GM12878 (cell line): ENCODE measurements at regions not wholly inside any gene's neighbourhood (a gene's known extent, or its start where the extent isn't known, plus 50 kb on each side); places are given as distances from the start of the nearest gene placed in this dataset.

Source experiments
- ATAC-seq: fragments of 200-7000 bp; cut with Tn5 transposase; 3 replicates; pipeline ENCODE4 v1.9.1; 2020; ENCODE audit warnings: mild to moderate bottlenecking, moderate library complexity
- BruUV-seq: library from RNA; stranded (reverse); fragments of 400-500 nt; replicated peaks from 2 replicates; lab custom pipeline; 2021; lab: Mats Ljungman, UMichigan
- CTCF ChIA-PET: fragments of 300-600 bp; sonication (Branson Sonifier 250); formaldehyde crosslinking; extraction: SDS; loops from one replicate; lab custom pipeline; 2021; ENCODE audit warnings: inconsistent platforms; lab: Yijun Ruan, JAX
- POLR2A ChIA-PET: fragments of 350-600 bp; formaldehyde crosslinking; extraction: SDS; loops from one replicate; lab custom pipeline; 2021; ENCODE audit warnings: inconsistent platforms; lab: Charles Lee
- RAD21 ChIA-PET: fragments of 300-600 bp; sonication (Branson Sonifier 250); formaldehyde crosslinking; loops from one replicate; lab custom pipeline; 2023; ENCODE audit warnings: antibody characterized with exemption; ENCODE audit not compliant: unreplicated experiment; lab: Charles Lee
- SMC1A ChIA-PET: fragments of 300-600 bp; sonication (Branson Sonifier 250); formaldehyde crosslinking; loops from one replicate; lab custom pipeline; 2023; ENCODE audit not compliant: unreplicated experiment, uncharacterized antibody; lab: Charles Lee
- DNase-seq: peaks from one replicate; pipeline ENCODE4 v3.0.0-alpha.2; 2011; ENCODE audit warnings: low read depth, low spot score
- FAIRE-seq: peaks from 3 replicates; lab custom pipeline; 2011; peaks lifted over from hg19 to GRCh38; lab: Jason Lieb, UNC
- H2AFZ ChIP-seq: 2 replicates; pipeline ENCODE4 v1.6.0; 2011; ENCODE audit warnings: low read depth, low read length, control low read depth; ENCODE audit not compliant: control insufficient read depth
- H3K27ac ChIP-seq: 2 replicates; pipeline ENCODE4 v1.5.1; 2011; ENCODE audit warnings: control low read depth; ENCODE audit not compliant: control insufficient read depth, insufficient read depth
- H3K27me3 ChIP-seq, 2 experiments: replicated peaks in 1 of 2; 2 replicates each; pipeline versions ENCODE4 v1.6.0 to v1.6.1; 2011; ENCODE audit warnings: low read length in 1 of 2; ENCODE audit not compliant: control insufficient read depth in 2 of 2, insufficient read depth in 2 of 2
- H3K36me3 ChIP-seq, 2 experiments: 2 replicates each; pipeline ENCODE4 v1.5.1; 2011; ENCODE audit warnings: low read length in 1 of 2; ENCODE audit not compliant: control insufficient read depth in 2 of 2, insufficient read depth in 2 of 2
- H3K4me1 ChIP-seq: 2 replicates; pipeline ENCODE4 v1.6.1; 2011; ENCODE audit warnings: mild to moderate bottlenecking, low read length, moderate library complexity, mixed read lengths; ENCODE audit not compliant: control insufficient read depth, insufficient read depth
- H3K4me2 ChIP-seq: 2 replicates; pipeline ENCODE4 v1.6.0; 2011; ENCODE audit warnings: control low read depth; ENCODE audit not compliant: control insufficient read depth, insufficient read depth
- H3K4me3 ChIP-seq: fragments of 200-600 bp; sonication (generic); 2 replicates; pipeline ENCODE4 v1.5.1; 2016
- H3K79me2 ChIP-seq: 2 replicates; pipeline ENCODE4 v1.6.0; 2011; ENCODE audit warnings: low read length; ENCODE audit not compliant: control insufficient read depth, insufficient read depth
- H3K9ac ChIP-seq: 2 replicates; pipeline ENCODE4 v1.8.0; 2011; ENCODE audit warnings: low read length, control low read depth, mixed read lengths; ENCODE audit not compliant: control insufficient read depth, insufficient read depth
- H3K9me3 ChIP-seq: replicated peaks from 3 replicates; pipeline ENCODE4 v1.5.1; 2011; ENCODE audit warnings: mild to moderate bottlenecking, low read length; ENCODE audit not compliant: control insufficient read depth, insufficient read depth
- H4K20me1 ChIP-seq: 2 replicates; pipeline ENCODE4 v1.6.0; 2011; ENCODE audit not compliant: control insufficient read depth, insufficient read depth
- EGR1 ChIP-seq, 2 experiments: IDR thresholded peaks; 1 replicate in 1 of 2; 2 replicates in 1 of 2; pipeline ENCODE4 v1.6.1; 2011 to 2012; ENCODE audit warnings: low read depth in 2 of 2, low read length in 2 of 2, borderline replicate concordance in 1 of 2, mild to moderate bottlenecking in 1 of 2, moderate library complexity in 1 of 2
- GABPA ChIP-seq: IDR thresholded peaks from 2 replicates; pipeline ENCODE4 v1.6.1; 2014; ENCODE audit warnings: antibody characterized with exemption, low read depth, mild to moderate bottlenecking, inconsistent platforms
- HCFC1 ChIP-seq: fragments of 150-350 bp; IDR thresholded peaks from 2 replicates; pipeline ENCODE4 v1.6.1; 2014; ENCODE audit warnings: low read length
- RELA ChIP-seq: fragments of 450-650 bp; IDR thresholded peaks from 2 replicates; pipeline ENCODE4 v1.8.0; 2014; ENCODE audit warnings: borderline replicate concordance; ENCODE audit not compliant: partially characterized antibody
- RFX5 ChIP-seq: IDR thresholded peaks from 2 replicates; pipeline ENCODE4 v1.6.1; 2011; ENCODE audit warnings: low read depth, low read length, improper control_type of control experiment
- STAT3 ChIP-seq: IDR thresholded peaks from 2 replicates; pipeline ENCODE4 v1.6.1; 2011; ENCODE audit warnings: low read depth, low read length, improper control_type of control experiment
- ZBTB33 ChIP-seq: fragments of 450-650 bp; IDR thresholded peaks from 2 replicates; pipeline ENCODE4 v1.6.1; 2017; ENCODE audit warnings: mild to moderate bottlenecking
- ZSCAN29 ChIP-seq: fragments of 450-650 bp; IDR thresholded peaks from 2 replicates; pipeline ENCODE4 v1.6.1; 2017; ENCODE audit warnings: mild to moderate bottlenecking, moderate library complexity
- in situ Hi-C: fragments of 300-500 bp; cut with MboI; formaldehyde crosslinking; loops from 9 replicates; pipeline ENCODE4 v1.14.3; 2018; ENCODE audit warnings: mixed read lengths
- intact Hi-C: fragments of 100-400 bp; cut with micrococcal nuclease; formaldehyde crosslinking; loops from one replicate; pipeline ENCODE4 v1.14.2; 2022; ENCODE audit not compliant: unreplicated experiment
- TF ChIP-seq, protein P1 (sequence below): IDR thresholded peaks from 2 replicates; pipeline ENCODE4 v1.6.1; 2012; ENCODE audit warnings: mild to moderate bottlenecking, low read depth, low read length
- TF ChIP-seq, protein P2 (sequence below): IDR thresholded peaks from 2 replicates; pipeline ENCODE4 v1.6.1; 2011; ENCODE audit warnings: low read depth, mild to moderate bottlenecking, low read length, moderate library complexity, borderline replicate concordance; ENCODE audit errors: extremely low read depth
- TF ChIP-seq, protein P3 (sequence below): IDR thresholded peaks from 2 replicates; pipeline ENCODE4 v1.6.1; 2011; ENCODE audit warnings: borderline replicate concordance, low read depth, mild to moderate bottlenecking, moderate library complexity, low read length; ENCODE audit not compliant: insufficient read depth, poor library complexity, severe bottlenecking
- TF ChIP-seq, protein P4 (sequence below): fragments of 450-650 bp; IDR thresholded peaks from 2 replicates; pipeline ENCODE4 v1.6.1; 2017; ENCODE audit warnings: antibody characterized with exemption, mild to moderate bottlenecking, moderate library complexity

DNA sequence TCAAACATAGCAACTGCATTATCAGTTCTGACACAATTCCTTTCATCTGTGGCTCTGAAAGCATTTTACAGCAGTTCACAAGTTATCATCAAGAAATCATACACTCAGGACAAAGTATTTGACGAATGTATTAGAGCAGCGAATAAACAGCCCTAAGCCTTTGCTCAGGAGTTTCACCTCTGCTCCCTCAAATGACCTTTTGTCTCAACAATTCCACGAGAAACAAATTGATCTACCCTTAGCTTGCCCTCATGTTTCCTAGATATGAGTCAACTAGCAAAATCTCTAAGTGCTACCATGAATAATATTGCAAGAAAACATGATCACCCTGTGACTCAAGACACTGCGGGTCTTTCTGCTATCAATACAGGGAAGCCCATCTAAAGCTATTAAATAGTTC is 396.1 kb downstream of the EFNB2 start (continued):
- TF ChIP-seq, protein P1, sequence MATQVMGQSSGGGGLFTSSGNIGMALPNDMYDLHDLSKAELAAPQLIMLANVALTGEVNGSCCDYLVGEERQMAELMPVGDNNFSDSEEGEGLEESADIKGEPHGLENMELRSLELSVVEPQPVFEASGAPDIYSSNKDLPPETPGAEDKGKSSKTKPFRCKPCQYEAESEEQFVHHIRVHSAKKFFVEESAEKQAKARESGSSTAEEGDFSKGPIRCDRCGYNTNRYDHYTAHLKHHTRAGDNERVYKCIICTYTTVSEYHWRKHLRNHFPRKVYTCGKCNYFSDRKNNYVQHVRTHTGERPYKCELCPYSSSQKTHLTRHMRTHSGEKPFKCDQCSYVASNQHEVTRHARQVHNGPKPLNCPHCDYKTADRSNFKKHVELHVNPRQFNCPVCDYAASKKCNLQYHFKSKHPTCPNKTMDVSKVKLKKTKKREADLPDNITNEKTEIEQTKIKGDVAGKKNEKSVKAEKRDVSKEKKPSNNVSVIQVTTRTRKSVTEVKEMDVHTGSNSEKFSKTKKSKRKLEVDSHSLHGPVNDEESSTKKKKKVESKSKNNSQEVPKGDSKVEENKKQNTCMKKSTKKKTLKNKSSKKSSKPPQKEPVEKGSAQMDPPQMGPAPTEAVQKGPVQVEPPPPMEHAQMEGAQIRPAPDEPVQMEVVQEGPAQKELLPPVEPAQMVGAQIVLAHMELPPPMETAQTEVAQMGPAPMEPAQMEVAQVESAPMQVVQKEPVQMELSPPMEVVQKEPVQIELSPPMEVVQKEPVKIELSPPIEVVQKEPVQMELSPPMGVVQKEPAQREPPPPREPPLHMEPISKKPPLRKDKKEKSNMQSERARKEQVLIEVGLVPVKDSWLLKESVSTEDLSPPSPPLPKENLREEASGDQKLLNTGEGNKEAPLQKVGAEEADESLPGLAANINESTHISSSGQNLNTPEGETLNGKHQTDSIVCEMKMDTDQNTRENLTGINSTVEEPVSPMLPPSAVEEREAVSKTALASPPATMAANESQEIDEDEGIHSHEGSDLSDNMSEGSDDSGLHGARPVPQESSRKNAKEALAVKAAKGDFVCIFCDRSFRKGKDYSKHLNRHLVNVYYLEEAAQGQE = no peak
- TF ChIP-seq HCFC1 = no peak
- no peak for TF ChIP-seq EGR1 (IDR thresholded peaks at IDR 0.05; ENCODE audit: borderline replicate concordance in 1 of 2, low read depth in 2 of 2, low read length in 2 of 2)
- TF ChIP-seq, protein P2, sequence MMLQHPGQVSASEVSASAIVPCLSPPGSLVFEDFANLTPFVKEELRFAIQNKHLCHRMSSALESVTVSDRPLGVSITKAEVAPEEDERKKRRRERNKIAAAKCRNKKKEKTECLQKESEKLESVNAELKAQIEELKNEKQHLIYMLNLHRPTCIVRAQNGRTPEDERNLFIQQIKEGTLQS = no peak
- TF ChIP-seq, protein P3, sequence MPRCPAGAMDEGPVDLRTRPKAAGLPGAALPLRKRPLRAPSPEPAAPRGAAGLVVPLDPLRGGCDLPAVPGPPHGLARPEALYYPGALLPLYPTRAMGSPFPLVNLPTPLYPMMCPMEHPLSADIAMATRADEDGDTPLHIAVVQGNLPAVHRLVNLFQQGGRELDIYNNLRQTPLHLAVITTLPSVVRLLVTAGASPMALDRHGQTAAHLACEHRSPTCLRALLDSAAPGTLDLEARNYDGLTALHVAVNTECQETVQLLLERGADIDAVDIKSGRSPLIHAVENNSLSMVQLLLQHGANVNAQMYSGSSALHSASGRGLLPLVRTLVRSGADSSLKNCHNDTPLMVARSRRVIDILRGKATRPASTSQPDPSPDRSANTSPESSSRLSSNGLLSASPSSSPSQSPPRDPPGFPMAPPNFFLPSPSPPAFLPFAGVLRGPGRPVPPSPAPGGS = no peak
- TF ChIP-seq STAT3 = no peak

DNA sequence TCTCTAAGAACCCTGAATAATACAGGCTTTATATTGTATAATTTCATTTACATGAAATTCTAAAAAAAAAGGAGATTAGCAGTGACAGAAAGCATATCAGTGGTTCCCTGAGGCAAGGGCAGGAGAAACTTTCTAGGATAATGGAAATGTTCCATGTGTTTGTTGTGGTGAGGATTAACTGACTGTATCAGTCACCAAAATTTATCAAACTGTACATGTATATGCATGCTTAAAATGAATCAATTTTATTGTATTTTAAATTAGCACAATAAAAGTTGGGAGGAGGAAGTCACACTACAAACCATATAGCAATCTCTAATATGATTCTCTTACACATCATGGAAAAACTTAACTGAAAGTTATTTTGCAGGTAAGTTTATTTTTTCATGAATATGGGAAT is 396.8 kb downstream of the EFNB2 start:
- H3K36me3 ChIP-seq = no peaks in the 10 kb centered on the region
- no peaks in the 10 kb centered on the region for H3K4me1 ChIP-seq
- H3K4me3 ChIP-seq = no peak overlapping the region
- H2AFZ ChIP-seq = no peak overlapping the region
- BruUV-seq = no TSS peak
- SMC1A ChIA-PET = no interaction called here
- H3K9me3 ChIP-seq = no peaks in the 10 kb centered on the region
- no peak overlapping the region for H3K27ac ChIP-seq
- no peaks in the 10 kb centered on the region for H4K20me1 ChIP-seq
- H3K79me2 ChIP-seq = no peaks in the 10 kb centered on the region
- RAD21 ChIA-PET = no interaction called here
- FAIRE-seq (no peak), DNase-seq (no peak), ATAC-seq (no peak)
- H3K27me3 ChIP-seq = no peaks in the 10 kb centered on the region
- H3K9ac ChIP-seq = no peak overlapping the region
- intact Hi-C loops = no loop called here
- CTCF ChIA-PET = no interaction called here
- no peak overlapping the region for H3K4me2 ChIP-seq
- in situ Hi-C loops = no loop called here
- POLR2A ChIA-PET = no interaction called here
- no peak for TF ChIP-seq RELA
- no peak for TF ChIP-seq GABPA
- TF ChIP-seq, protein P4, sequence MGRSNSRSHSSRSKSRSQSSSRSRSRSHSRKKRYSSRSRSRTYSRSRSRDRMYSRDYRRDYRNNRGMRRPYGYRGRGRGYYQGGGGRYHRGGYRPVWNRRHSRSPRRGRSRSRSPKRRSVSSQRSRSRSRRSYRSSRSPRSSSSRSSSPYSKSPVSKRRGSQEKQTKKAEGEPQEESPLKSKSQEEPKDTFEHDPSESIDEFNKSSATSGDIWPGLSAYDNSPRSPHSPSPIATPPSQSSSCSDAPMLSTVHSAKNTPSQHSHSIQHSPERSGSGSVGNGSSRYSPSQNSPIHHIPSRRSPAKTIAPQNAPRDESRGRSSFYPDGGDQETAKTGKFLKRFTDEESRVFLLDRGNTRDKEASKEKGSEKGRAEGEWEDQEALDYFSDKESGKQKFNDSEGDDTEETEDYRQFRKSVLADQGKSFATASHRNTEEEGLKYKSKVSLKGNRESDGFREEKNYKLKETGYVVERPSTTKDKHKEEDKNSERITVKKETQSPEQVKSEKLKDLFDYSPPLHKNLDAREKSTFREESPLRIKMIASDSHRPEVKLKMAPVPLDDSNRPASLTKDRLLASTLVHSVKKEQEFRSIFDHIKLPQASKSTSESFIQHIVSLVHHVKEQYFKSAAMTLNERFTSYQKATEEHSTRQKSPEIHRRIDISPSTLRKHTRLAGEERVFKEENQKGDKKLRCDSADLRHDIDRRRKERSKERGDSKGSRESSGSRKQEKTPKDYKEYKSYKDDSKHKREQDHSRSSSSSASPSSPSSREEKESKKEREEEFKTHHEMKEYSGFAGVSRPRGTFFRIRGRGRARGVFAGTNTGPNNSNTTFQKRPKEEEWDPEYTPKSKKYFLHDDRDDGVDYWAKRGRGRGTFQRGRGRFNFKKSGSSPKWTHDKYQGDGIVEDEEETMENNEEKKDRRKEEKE = no peak
- no peak for TF ChIP-seq ZBTB33
- TF ChIP-seq RFX5 = no peak
- TF ChIP-seq ZSCAN29 = no peak
